ENCODE measurements at regions not wholly inside any gene's neighbourhood (a gene's known extent, or its start where the extent isn't known, plus 50 kb on each side); places are given as distances from the start of the nearest gene placed in this dataset.

DNA sequence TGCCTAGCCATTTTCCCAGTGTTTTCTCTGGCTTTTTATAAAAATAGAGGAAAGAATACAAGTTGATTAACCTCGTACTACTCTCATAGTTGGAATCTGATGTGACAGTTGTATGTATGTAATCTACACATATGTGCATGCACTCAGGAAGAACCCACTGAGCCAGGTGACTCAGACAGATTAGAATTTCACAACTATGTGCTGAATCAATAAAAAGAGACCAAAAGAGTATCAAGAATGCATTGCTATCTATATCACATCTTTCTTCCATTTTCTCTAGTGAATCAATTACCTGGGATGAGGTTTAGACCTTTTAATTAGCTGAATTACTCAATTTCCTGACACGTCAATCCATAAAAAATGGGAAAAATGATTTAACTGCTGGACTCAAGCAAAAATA, 319.3 kb upstream of the ATP10A start:
- DNase-seq = no peak

DNA sequence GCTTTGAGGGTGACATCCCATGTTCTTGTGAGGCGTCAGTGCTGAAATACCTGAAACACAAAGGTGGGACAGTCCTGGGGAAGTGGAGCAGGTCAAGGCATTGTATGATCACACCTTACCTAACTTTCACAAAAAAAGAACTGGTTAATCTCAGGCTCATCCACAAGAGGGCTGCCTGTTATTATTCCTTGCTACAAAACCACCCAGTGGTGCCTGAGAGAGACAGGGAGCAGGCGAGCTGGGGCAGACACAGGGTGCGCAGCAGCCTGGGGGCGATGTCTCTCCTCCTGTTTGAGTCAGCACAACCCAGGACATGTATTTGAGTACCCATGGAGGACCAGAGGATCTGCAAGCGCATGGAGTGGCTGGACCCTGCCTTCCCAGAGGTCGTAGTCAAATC, 316.8 kb upstream of the ATP10A start:
- DNase-seq = no peak

DNA sequence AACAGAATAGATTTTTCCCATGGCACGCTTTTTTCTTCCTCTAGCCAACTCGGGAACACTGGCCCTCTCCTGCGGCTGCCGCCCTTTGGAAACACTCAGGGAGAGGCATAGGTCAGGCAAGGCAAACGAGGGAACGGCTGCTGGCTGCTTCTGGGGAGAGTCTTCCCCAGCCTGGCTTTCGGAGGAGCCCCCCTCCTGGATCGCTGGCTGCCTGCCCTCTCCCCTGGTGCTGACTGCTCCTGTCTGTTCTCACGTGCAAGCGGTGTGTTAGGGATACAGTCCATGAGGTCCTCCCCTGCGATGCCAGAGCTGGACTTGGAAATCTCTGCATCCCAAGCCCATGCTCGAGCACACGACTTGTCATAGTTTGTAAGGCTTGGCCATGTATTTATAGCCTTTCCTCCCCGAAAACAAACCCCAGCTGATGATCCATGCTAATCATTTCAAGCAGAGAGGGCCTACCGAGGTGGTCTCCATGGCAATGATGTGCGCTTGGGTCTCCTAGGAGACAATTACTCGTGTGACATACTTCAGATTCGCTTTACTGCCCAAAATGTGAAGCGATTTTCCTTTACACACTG, 315.6 kb upstream of the ATP10A start:
- no peak for DNase-seq

DNA sequence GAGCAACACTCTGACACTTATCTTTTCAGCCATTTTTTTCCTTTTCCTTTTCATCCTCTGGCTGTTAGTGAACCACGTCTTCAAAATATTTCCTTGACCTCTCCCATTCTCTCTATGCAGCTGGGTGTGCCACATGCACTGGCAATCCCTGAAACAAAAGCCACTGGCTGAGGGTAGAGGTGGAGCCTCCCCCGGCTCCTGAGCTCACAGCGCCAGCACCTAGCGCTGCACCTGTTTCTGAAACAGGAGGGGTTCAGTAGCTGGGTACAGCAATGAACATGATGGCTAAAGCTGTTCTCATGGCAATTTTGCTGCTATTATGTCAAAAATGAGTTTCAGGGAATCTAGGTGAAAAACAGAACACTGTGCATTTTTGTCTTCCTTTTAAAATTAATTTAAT, 314.7 kb upstream of the ATP10A start:
- DNase-seq = no peak

DNA sequence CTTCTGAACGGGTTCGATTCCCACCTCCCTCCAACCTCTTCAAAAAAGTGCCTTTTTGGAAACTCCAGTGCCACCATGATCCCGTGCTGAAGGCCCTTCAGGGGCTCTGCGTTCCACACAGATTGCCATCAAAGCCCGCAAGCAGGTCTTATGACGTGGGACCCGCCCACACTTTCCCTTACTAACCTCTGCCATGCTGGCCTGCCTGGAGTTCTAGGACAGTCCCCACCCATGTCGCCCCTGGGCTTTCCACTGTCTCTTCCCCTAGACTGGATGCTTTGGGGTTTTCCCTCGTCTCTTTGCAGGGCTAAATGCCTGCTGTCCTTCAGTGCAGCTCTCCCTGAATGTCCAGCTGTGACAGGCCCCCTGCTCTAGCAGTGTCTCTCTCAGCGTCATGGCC, 313.7 kb upstream of the ATP10A start:
- no peak for DNase-seq

DNA sequence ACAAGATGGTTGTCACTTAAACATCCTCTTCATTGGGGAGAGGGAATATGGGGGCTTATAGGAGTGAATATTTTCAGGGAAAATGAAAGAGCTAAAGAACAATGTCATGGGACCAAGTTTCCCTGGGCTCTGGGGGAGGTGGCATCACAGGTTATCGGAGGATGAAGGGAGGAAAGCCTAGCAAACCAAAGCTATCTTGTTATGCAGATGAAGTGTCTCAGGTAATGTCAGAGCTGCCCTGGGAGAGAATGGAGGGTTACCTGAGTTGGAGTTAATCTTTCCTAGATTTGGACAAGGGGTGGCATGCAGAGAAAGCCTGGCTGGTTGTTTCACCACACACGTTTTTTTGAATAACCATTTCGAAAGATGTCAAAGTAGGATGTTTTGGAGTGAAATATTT, 308.1 kb upstream of the ATP10A start:
- no peak for DNase-seq

DNA sequence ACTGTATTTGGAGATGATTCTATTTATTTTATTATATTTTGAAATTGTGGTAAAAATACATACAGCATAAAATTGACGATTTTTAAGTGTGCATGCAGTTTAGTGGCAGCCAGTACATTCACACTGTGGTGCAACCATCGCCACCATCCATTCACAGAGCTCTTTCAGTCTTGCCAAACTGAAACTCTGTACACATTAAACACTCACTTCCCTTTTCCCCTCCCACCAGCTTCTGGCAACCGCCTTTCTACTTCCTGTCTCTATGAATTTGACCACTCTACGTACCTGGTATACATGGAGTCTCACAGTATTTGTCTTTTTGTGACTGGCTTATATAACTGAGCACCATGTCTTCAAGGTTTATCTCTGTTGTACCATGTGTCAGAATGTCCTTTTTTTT, 303.3 kb upstream of the ATP10A start:
- no peak for DNase-seq

DNA sequence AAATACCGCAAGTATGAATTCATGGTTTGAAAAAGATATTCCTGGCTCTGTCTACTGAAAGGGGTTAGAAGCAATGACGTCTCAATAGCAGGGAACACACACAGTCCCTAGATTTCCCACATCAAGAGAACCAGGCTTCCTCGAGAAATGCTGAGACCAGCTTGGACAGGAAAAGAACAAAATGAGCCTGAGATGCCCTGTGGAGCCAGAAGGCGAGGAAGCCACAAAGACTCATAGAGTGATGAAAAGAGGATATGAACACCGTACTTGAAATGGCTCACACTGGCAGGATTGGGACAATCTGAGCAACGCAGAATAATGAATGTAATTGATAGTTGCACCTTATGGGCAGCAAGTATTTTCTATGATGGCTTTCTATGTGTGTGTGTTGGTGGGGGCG, 302.4 kb upstream of the ATP10A start:
- DNase-seq = no peak

DNA sequence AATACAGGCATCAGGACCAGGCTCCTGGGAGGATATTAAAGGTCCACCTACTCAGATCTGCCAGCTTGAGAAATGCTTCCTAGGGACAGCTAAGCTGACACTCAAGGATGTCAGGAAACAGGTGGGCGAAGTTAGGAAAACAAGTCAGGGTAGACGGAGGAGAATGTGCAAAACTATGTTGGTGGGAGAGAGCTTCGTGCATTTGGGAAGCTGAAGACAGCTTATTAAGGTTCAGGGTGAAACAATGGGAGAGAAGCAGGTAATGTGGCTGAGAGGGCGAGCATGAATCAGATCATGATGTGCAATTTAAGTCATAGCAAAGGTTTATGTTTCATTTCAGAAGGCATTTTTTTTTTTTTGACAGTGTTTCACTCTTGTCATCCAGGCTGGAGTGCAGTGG, 297.2 kb upstream of the ATP10A start:
- DNase-seq = no peak

DNA sequence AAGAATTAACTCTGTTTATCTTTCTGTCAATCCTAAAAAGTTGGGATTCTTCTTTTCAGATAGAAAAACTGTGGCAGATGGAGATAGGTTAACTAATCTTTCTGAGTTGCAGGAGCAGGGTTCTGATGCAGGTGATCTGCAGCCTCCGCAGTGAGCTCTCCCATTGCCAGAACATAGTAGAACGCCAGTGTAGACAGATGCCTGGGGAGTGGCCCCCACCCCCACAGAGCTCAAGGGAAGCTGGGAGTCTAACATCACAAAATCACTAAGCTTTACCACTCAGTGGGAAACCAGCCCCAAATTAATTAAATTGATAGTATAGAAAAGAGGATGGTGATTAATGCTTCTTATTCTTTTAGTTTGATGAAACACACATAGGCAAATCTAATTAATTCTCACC, 295.0 kb upstream of the ATP10A start:
- DNase-seq = no peak

DNA sequence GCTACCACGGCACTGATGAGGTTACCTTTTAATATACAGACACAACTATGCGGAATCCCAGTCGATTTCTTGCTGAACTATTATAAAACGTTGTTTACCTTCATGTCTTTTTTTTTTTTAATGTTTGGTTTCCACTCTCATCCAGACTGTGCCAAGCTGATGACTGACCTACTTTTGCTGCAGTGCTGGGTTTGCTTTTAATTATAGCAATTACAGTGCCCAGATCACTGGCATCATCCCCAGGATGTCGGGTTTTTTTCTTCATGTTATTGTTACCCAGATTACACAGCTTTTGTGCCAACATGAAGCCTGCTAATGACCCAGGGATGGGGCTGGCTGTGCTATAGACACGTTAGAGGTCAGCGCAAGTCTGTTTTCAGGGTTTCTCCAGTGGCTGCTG, 294.0 kb upstream of the ATP10A start:
- DNase-seq = no peak

DNA sequence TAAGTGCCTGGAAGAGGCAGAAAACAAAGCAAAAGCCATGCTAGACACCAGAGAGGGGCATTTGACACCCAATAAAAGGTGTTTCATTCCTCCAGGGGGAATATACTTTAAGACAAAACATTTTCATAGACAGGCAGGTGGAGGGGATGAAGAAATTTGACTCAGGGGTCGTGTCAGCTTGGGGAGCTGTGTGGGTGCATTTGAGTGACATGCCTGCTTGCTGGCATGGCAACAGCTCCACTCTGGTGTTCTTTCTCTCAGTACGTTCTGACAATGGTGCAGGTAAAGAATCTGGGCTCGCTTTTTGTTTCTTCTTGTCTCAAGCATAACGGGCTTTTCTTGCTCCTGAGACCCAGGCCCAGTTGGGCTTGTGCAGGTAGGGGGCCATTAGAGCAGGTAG, 292.9 kb upstream of the ATP10A start:
- DNase-seq = no peak

DNA sequence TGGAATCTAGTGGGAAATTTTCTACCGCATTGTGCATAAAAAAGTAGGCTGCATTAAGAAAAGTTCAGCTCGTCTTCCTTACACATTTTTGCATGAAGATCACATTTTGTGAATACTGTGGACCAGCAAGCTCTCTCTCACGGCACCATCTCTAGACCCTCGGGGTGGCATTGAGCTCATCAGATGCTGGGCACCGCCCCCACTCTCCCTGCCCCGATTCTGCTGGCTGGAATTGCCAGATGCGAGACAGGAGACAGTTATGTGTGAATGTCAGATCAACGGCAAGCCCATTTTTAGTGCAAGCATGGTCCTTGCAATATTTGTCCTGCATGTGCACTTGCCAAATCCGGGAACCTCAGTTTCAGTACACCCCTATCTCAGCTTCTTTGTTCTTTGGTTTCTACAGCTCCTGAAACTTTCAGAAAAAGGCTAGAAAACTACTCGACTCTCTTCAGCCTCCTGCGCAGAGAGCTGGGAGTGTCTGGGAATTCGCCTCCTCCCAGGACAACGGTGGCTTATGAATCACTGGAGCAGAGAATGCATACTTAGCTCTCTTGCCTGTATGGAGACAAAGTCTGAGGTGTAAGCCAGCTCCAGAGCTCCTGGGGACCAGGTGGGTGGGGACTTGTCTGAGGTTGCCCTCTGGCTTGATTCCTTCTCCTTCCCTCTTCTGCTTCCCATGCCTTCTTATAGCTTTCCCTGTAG, 285.2 kb upstream of the ATP10A start:
- DNase-seq = no peak

DNA sequence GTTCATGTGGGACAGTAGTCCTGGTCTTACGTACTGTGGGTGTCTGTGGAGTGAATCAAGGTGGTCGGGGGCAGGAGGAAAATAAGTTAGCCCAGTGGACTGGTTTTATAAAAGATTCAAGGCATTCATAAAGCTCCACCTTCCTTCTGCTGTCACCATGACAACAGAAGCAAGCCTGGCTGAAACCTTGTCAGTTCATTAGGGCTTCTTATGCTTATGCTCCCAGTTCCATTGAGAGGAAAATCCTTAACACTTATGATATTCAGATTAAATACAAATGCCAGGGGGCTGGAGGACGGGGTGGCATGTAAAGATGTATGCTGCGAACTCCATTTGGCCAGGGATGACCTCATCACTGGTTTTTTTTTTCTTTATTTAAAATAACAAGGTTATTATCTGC, 283.1 kb upstream of the ATP10A start:
- no peak for DNase-seq

DNA sequence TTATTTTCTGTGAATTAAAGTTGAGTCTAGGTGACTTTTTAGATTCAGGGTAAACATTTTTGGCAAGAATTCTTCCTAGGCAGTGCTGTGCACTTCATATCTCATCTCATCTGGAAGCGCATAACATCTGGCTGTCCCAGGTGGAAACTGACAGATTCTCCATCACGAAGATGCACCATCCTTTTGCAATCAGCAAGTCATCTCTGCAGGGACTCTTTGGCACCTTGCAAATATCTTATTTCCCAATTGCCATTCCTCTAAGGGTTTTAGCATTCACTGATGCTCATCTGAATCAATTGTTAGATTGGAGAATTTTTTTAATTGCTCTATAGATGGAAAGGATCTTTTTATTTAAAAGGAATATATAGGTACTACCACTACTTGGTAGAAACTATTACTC, 282.7 kb upstream of the ATP10A start:
- DNase-seq = no peak

DNA sequence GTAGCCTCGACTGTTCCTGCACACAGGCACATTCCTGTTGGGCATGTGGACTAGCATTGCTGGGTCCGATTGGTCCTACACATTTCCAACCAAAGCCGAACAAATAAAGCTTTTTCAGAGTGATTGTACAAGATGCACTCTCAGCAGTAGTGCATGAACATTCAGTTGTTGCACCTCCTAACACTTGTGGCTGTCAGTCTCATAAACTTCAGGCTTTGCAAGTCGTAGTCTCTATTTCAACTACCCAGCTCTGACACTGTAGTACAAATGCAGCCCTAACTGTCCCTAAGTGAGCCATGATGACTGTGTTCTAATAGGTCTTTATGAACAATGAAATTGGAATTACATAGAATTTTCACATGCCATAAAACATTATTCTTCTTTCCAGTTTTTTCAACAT, 281.7 kb upstream of the ATP10A start:
- no peak for DNase-seq

DNA sequence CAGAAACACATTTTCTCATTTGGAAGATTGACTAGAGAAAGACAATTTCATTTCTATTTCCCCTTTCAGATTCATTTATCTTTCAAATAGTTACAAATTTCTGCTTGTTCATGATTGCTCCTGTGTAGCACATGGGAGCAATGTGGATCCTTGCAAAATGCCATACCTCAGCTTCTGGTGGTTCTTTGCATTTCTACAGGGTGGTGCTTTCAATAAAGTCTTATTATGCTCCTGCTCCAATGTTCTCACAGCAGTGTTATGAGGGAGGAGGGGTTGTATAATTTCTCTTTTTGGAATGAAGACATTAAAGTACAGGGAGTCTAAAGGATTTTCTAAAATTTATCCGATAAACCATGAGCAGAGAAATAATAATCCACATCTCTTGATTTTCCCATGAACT, 280.1 kb upstream of the ATP10A start:
- no peak for DNase-seq

DNA sequence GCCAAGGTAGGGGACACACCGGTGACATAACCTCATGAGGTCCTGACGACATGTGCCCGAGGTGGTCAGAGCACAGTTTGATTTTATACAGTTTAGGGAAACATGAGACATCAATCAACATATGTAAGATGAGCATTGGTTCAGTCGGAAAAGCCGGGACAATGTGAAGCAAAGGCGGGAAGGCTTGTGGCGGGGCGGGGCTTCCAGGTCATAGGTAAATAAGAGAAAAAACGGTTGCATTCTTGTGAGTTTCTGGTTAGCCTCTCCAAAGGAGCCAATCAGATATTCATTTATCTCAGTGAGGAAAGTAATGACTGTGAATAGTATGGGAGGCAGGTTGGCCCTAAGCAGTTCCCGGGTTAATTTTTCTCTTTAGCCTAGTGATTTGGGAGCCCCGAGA, 271.7 kb upstream of the ATP10A start:
- no peak for DNase-seq

DNA sequence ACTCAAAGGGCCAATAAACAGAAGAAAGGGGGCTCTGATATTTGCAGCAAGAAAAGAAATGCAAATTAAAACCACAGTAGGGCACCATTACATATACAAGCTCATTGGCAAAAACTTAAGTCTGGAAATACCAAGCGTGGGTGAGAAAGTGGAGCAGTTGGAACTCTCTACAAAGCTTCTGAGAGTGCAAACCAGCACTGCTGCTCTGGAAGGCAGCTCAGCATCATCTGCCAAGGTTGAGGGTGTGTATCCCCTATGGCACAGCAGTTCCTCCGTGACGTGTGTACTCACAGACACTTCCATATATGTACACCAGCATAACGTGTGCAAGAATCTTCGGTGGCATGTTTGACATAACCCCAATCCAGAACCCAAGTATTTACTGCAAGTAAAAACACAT, 271.0 kb upstream of the ATP10A start:
- DNase-seq = no peak

DNA sequence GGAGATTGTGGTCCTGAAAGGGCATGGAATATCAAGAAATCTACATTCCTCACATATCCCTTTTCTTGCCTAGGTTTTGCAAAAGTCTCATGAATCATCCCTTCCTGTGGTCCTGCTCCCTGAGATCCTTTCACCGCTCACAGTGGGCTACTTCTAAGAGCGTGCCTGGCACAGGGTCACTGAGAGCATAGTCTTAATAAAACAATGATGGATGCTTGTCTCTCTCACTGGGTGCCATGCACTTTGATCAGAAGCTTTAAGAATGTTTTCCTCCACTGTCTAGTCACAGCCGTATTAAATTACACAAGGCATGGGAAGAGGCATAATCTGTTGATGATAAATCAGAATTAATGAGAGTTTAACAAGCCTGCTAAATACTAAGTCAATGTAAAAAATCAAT, 269.7 kb upstream of the ATP10A start:
- DNase-seq = no peak

DNA sequence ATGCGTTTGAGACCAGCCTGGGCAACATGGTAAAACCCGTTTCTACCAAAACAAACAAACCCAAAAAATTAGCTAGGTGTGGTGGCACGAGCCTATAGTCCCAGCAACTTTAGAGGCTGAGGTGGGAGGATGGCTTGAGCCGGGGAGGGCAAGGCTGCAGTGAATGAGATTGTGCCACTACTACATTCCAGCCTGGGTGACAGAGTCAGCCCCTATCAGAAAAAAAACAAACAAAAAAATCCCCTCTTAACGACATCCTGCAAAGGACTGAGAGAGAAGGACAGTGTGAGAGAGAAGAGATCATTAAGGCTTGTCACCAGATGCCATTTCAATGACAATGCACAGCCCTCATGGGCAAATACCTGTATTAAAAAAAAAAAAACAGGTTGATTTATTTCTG, 266.7 kb upstream of the ATP10A start:
- DNase-seq = no peak

DNA sequence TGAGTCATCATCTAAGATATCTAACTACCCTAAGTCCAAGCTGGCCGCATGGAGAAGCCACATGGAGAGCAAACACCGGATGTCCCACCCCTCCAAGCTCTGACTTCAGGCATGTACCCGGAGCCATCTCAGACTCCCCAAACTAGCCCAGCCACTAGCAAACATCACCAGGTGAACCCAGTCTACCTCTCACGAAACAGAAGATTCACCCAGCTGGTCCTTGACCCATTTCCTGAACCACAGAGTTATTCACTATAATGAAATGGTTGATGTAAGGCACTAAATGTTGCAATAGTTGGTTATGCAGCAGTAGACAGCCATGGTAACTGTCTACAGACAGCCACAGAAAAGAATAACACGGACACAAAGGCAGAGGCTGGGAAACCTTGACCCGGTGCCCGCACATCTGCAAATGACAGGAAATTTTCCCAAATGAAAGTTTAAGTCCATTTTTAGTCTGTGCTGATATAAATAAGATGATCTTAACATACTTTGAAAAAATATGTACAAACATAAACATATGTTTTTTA, 265.5 kb upstream of the ATP10A start:
- no peak for DNase-seq

DNA sequence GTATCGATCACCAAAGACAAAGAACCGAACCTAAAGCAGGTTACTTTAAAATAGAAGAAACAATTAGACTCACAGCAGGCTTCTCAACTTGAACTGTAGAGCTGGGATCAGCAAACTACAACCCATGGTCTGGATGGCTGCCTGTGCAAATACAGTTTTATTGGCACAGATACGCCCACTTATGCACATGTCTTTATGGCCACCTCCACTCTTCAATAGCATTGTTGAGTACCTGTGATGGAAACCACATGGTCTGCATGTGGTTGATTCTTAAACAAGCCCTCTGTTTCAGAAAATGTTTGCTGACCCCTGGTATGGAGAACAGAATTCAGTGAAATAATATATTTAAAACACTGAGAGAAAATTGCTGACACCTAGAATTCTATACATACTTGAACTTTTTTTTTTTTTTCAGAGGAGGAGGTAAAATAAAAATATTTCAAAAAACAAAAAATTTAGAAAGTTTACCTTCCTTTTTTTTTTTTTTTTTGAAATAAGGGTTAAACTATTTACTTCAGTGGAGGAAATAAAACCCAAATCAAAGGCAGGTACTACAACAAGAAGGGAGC, 263.8 kb upstream of the ATP10A start:
- no peak for DNase-seq

DNA sequence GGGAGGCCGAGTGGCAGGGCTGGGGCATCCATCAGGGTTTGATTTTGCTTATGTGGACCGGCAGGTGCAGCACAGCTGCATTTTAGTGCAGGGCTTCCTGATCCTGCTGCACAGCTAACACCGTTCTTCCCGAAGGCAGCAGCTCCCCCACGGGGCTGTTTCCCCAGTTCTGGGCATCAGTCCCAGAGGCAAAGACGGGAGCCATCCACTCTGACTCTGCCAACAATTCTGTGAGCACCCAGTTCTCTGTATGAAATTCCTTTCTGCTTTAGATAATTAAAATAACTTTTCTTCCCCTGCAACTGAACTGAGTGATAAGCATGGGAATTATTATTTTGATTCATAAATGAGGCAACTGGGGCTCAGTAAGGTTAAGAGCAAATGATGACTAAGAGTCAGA, 262.9 kb upstream of the ATP10A start:
- DNase-seq = no peak
